Esophagus muscularis mucosa (tissue), 4 donors: ENCODE measurements at regions not wholly inside any gene's neighbourhood (a gene's known extent, or its start where the extent isn't known, plus 50 kb on each side); places are given as distances from the start of the nearest gene placed in this dataset.

Source experiments
- DNase-seq: peaks from one replicate; pipeline ENCODE4 v3.0.0-alpha.2; 2017; ENCODE audit errors: extremely low spot score
- H3K27ac ChIP-seq, 4 donors: fragments of 200-600 bp; sonication (generic); replicated peaks in 1 of 4; 1 replicate in 3 of 4; 2 replicates in 1 of 4; pipeline ENCODE4 v1.5.1; 2016 to 2019; ENCODE audit warnings: mild to moderate bottlenecking in 1 of 4
- H3K27me3 ChIP-seq, 4 donors: fragments of 200-600 bp; sonication (generic); one replicate each; pipeline versions ENCODE4 v1.5.1 to v1.6.0; 2016 to 2019
- H3K36me3 ChIP-seq, 4 donors: fragments of 200-600 bp; sonication (generic); one replicate each; pipeline ENCODE4 v1.5.1; 2016 to 2019
- H3K4me1 ChIP-seq, 4 donors: fragments of 200-600 bp; sonication (generic); one replicate each; pipeline ENCODE4 v1.5.1; 2016 to 2019
- H3K4me3 ChIP-seq, 4 donors: fragments of 200-600 bp; sonication (generic); 1 replicate in 2 of 4; 2 replicates in 2 of 4; pipeline ENCODE4 v1.5.1; 2016 to 2019; ENCODE audit warnings: mild to moderate bottlenecking in 4 of 4, moderate library complexity in 1 of 4
- H3K9me3 ChIP-seq, 4 donors: fragments of 200-600 bp; sonication (generic); 1 replicate in 3 of 4; 2 replicates in 1 of 4; pipeline ENCODE4 v1.5.1; 2016 to 2019
- EP300 ChIP-seq: sonication (generic); formaldehyde crosslinking; IDR thresholded peaks from one replicate; pipeline ENCODE4 v1.6.1; 2017; ENCODE audit warnings: antibody characterized with exemption
- POLR2A ChIP-seq: fragments of 450-650 bp; IDR thresholded peaks from one replicate; pipeline ENCODE4 v1.6.1; 2017; ENCODE audit warnings: antibody characterized with exemption, moderate library complexity, mild to moderate bottlenecking, low read depth
- POLR2AphosphoS5 ChIP-seq, 2 donors: sonication (generic); formaldehyde crosslinking; IDR thresholded peaks; one replicate each; pipeline ENCODE4 v1.6.1; 2017; ENCODE audit warnings: antibody characterized with exemption in 2 of 2
- WGBS: methylation state at CpG from one replicate; pipeline ENCODE4 v1.1.5; 2018; 5-methylcytosine and 5-hydroxymethylcytosine counted together
- intact Hi-C: fragments of 100-400 bp; cut with DNase I; formaldehyde crosslinking; loops from one replicate; pipeline ENCODE4 v1.15.1; 2023
- TF ChIP-seq, protein P1 (sequence below), 3 experiments: fragments of 200-600 bp in 2 of 3; fragments of 450-650 bp in 1 of 3; sonication (generic) in 2 of 3; IDR thresholded peaks; one replicate each; pipeline ENCODE4 v1.5.1; 2017 to 2019; ENCODE audit warnings: antibody characterized with exemption in 3 of 3, mild to moderate bottlenecking in 2 of 3, moderate library complexity in 1 of 3

DNA sequence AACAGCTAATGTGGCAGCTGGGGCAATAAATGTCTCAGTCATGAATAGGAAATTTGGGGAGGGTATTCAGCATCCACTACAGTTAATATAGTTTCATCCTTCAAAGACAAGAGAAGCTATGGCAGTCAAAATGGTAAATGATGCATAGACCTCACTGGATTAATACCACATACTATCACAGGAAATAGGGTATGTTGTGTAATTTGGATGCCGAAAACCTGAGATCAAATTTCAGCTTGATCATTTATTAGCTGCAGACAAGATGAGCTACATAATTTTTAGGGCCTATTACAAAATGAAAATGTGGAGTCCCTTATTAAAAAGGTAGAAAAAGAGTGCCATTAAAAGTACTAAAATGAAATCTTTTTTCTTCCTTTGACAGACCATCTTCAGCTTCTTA, 112.6 kb upstream of the MTAP start:
- no peaks in the 10 kb centered on the region for H3K9me3 ChIP-seq
- TF ChIP-seq POLR2AphosphoS5 (IDR thresholded peaks at IDR 0.05) (no peak), POLR2A (no peak), EP300 (no peak)
- TF ChIP-seq, protein P1, sequence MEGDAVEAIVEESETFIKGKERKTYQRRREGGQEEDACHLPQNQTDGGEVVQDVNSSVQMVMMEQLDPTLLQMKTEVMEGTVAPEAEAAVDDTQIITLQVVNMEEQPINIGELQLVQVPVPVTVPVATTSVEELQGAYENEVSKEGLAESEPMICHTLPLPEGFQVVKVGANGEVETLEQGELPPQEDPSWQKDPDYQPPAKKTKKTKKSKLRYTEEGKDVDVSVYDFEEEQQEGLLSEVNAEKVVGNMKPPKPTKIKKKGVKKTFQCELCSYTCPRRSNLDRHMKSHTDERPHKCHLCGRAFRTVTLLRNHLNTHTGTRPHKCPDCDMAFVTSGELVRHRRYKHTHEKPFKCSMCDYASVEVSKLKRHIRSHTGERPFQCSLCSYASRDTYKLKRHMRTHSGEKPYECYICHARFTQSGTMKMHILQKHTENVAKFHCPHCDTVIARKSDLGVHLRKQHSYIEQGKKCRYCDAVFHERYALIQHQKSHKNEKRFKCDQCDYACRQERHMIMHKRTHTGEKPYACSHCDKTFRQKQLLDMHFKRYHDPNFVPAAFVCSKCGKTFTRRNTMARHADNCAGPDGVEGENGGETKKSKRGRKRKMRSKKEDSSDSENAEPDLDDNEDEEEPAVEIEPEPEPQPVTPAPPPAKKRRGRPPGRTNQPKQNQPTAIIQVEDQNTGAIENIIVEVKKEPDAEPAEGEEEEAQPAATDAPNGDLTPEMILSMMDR (IDR thresholded peaks at IDR 0.05) = no peak
- H3K4me1 ChIP-seq = peaks cover 0 to 13% (median 2%) of the 10 kb centered on the region in 4 donors
- WGBS = 79% methylated on average over 1 of the region's 1 CpG
- DNase-seq = no peak
- intact Hi-C loops = no loop called here
- no peak overlapping the region for H3K27ac ChIP-seq
- no peaks in the 10 kb centered on the region for H3K27me3 ChIP-seq
- H3K4me3 ChIP-seq = no peak overlapping the region
- no peaks in the 10 kb centered on the region for H3K36me3 ChIP-seq

DNA sequence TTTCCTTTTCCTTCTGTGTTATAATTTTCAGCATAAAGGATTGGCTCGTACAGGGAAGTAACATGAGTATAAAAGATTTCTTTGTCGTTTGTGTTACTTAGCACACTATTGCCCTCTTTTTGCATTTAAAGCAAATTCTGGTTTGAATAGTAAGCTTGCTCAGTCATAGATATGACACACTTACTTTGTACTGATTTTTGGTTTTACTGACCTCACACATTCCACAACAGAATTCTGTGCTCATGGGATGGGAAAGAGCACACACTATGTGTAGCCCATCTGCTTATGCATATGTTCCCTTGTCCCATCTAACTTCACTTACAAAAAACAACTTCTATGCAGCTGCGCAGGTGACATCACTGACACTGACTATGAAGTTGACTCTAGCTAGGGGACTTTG, 111.9 kb upstream of the MTAP start:
- no peak overlapping the region for H3K4me3 ChIP-seq
- DNase-seq = no peak
- intact Hi-C loops = no loop called here
- no peak for TF ChIP-seq POLR2A
- TF ChIP-seq, protein P1 (IDR thresholded peaks at IDR 0.05) = no peak
- no peak for TF ChIP-seq EP300
- TF ChIP-seq POLR2AphosphoS5 (IDR thresholded peaks at IDR 0.05) = no peak
- WGBS = 78% methylated on average over 3 of the region's 3 CpGs
- no peaks in the 10 kb centered on the region for H3K27me3 ChIP-seq
- H3K4me1 ChIP-seq = peaks cover 0 to 10% (median 2%) of the 10 kb centered on the region in 4 donors
- H3K9me3 ChIP-seq = peaks cover 0 to 6% (median 0%) of the 10 kb centered on the region in 4 donors
- no peaks in the 10 kb centered on the region for H3K36me3 ChIP-seq
- no peak overlapping the region for H3K27ac ChIP-seq

DNA sequence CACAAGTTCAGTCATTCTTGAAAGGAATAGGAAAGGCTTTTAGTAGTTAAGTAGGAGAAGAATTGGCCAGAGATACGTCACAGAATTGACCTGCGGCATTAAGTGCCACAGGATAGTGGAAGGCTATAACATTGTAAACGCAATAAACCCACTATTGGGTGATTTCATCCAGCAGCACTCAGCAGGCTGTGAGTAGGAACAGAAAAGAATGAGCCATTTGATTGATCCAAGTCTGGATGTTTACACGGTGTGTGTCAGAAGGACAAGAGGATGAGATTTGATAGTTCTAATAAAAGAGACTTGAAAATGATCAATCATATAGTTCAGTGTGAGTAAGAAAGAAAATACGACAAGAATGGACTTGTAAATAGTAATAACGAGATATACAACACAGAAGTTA, 110.0 kb upstream of the MTAP start:
- Histone ChIP-seq H3K27me3 (no peaks in the 10 kb centered on the region), H3K36me3 (no peaks in the 10 kb centered on the region), H3K9me3 (peaks cover 0 to 17% (median 0%) of the 10 kb centered on the region in 4 donors), H3K27ac (no peak overlapping the region), H3K4me1 (peaks cover 0 to 10% (median 2%) of the 10 kb centered on the region in 4 donors), H3K4me3 (no peak overlapping the region)
- intact Hi-C loops = no loop called here
- TF ChIP-seq POLR2A (no peak), POLR2AphosphoS5 (IDR thresholded peaks at IDR 0.05) (no peak), EP300 (no peak)
- TF ChIP-seq, protein P1 (IDR thresholded peaks at IDR 0.05) = no peak
- WGBS = 69% methylated on average over 6 of the region's 6 CpGs
- DNase-seq = no peak

DNA sequence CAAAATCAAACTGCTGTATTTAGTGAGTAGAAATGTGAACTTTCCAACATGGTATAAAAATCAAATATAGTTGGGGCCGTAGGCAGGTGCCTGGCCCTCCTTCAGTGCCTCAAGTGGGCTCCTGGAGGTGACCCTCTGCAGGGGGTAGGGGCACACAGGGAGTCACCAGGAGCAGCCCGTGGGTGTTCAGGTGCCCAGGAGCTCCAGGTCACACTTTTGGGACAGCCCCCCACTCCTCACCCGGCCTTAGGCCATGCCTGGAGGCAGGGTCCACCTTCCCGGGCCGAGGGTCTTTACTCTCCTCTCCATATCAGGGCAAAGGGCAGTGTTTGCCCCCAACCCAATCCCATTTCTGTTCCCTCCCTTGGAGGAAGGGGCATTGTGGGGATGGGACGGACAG, 108.0 kb upstream of the MTAP start:
- no peak for DNase-seq
- H3K27ac ChIP-seq = no peak overlapping the region
- WGBS = 74% methylated on average over 5 of the region's 6 CpGs
- no peak overlapping the region for H3K4me3 ChIP-seq
- intact Hi-C loops = no loop called here
- no peaks in the 10 kb centered on the region for H3K36me3 ChIP-seq
- peaks cover 0 to 17% (median 0%) of the 10 kb centered on the region in 4 donors for H3K9me3 ChIP-seq
- peaks cover 0 to under 1% (median 0%) of the 10 kb centered on the region in 4 donors for H3K4me1 ChIP-seq
- H3K27me3 ChIP-seq = no peaks in the 10 kb centered on the region
- TF ChIP-seq POLR2AphosphoS5 (IDR thresholded peaks at IDR 0.05) = no peak
- TF ChIP-seq, protein P1 (IDR thresholded peaks at IDR 0.05) = no peak
- no peak for TF ChIP-seq POLR2A
- no peak for TF ChIP-seq EP300

DNA sequence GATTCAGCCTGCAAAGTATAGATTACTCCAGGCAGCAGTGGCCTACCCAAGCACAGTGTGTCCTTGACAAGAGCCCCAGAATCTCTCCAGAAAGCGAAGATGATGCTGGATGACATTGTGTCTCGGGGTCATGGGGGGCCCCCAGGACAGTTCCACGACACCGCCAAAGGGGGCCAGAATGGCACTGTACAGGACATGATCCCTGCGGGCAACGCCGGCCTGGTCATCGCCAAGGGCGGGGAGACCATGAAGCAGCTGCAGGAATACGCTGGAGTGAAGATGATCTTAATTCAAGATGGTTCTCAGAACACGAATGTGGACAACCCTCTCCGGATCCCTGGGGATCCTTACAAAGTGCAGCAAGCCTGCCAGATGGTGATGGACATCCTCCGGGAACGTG, 107.0 kb upstream of the MTAP start:
- Histone ChIP-seq H3K27me3 (no peaks in the 10 kb centered on the region), H3K4me1 (no peaks in the 10 kb centered on the region), H3K36me3 (no peaks in the 10 kb centered on the region), H3K4me3 (no peak overlapping the region), H3K27ac (no peak overlapping the region), H3K9me3 (peaks cover 0 to 17% (median 0%) of the 10 kb centered on the region in 4 donors)
- no peak for TF ChIP-seq POLR2A
- no peak for TF ChIP-seq EP300
- TF ChIP-seq, protein P1 (IDR thresholded peaks at IDR 0.05) = no peak
- no peak for TF ChIP-seq POLR2AphosphoS5 (IDR thresholded peaks at IDR 0.05)
- no peak for DNase-seq
- WGBS = 99% methylated on average over 12 of the region's 14 CpGs
- intact Hi-C loops = no loop called here
